H9 (cell line): ENCODE measurements at regions not wholly inside any gene's neighbourhood (a gene's known extent, or its start where the extent isn't known, plus 50 kb on each side); places are given as distances from the start of the nearest gene placed in this dataset.

Source experiments
- DNase-seq: peaks from one replicate; pipeline ENCODE4 v3.0.0-alpha.2; 2017
- H2AFZ ChIP-seq: one replicate; pipeline ENCODE4 v1.6.1; 2013; ENCODE audit warnings: mild to moderate bottlenecking, low read length, control low read depth, moderate library complexity
- H2AK5ac ChIP-seq: 2 replicates; pipeline ENCODE4 v1.6.1; 2013; ENCODE audit warnings: low read length, control low read depth, mixed read lengths; ENCODE audit not compliant: insufficient read length
- H2BK120ac ChIP-seq: one replicate; pipeline ENCODE4 v1.6.1; 2013; ENCODE audit warnings: low read depth, mild to moderate bottlenecking, low read length, control low read depth, inconsistent platforms; ENCODE audit not compliant: poor library complexity, severe bottlenecking
- H2BK12ac ChIP-seq: 2 replicates; pipeline ENCODE4 v1.6.1; 2013; ENCODE audit warnings: low read length, control low read depth, mixed read lengths, low read depth; ENCODE audit not compliant: insufficient read length
- H2BK15ac ChIP-seq: 2 replicates; pipeline ENCODE4 v1.6.1; 2013; ENCODE audit warnings: low read depth, low read length, control low read depth
- H2BK20ac ChIP-seq: one replicate; pipeline ENCODE4 v1.6.1; 2013; ENCODE audit warnings: low read depth, mild to moderate bottlenecking, low read length, control low read depth, inconsistent platforms; ENCODE audit not compliant: poor library complexity, severe bottlenecking
- H2BK5ac ChIP-seq: 2 replicates; pipeline ENCODE4 v1.6.1; 2013; ENCODE audit warnings: low read length, control low read depth, mixed read lengths; ENCODE audit not compliant: insufficient read length
- H3K14ac ChIP-seq: 2 replicates; pipeline ENCODE4 v1.6.1; 2013; ENCODE audit warnings: low read length, control low read depth; ENCODE audit not compliant: insufficient read depth
- H3K18ac ChIP-seq: 2 replicates; pipeline ENCODE4 v1.6.1; 2013; ENCODE audit warnings: low read depth, mild to moderate bottlenecking, mixed read lengths, low read length, control low read depth; ENCODE audit not compliant: insufficient read length
- H3K23ac ChIP-seq: 2 replicates; pipeline ENCODE4 v1.6.1; 2013; ENCODE audit warnings: low read length, control low read depth, mixed read lengths, low read depth; ENCODE audit not compliant: insufficient read length
- H3K23me2 ChIP-seq: 2 replicates; pipeline ENCODE4 v1.6.1; 2013; ENCODE audit warnings: low read depth, mild to moderate bottlenecking, mixed read lengths, low read length, control low read depth; ENCODE audit not compliant: insufficient read length, poor library complexity, severe bottlenecking
- H3K27ac ChIP-seq: 2 replicates; pipeline ENCODE4 v1.5.1; 2013; ENCODE audit warnings: low read length, control low read depth, mixed read lengths, low read depth; ENCODE audit not compliant: insufficient read length
- H3K27me3 ChIP-seq: 2 replicates; pipeline ENCODE4 v1.6.1; 2013; ENCODE audit warnings: low read length, control low read depth, inconsistent platforms; ENCODE audit not compliant: insufficient read depth
- H3K4ac ChIP-seq: 2 replicates; pipeline ENCODE4 v1.6.1; 2013; ENCODE audit warnings: low read depth, mild to moderate bottlenecking, control low read depth, inconsistent platforms, low read length, moderate library complexity
- H3K4me1 ChIP-seq: 2 replicates; pipeline ENCODE4 v1.6.1; 2013; ENCODE audit warnings: low read length, control low read depth, inconsistent platforms; ENCODE audit not compliant: insufficient read depth
- H3K4me2 ChIP-seq: 2 replicates; pipeline ENCODE4 v1.6.1; 2013; ENCODE audit warnings: low read length, control low read depth, mixed read lengths; ENCODE audit not compliant: insufficient read length, insufficient read depth
- H3K56ac ChIP-seq: 2 replicates; pipeline ENCODE4 v1.6.1; 2013; ENCODE audit warnings: low read depth, mild to moderate bottlenecking, mixed read lengths, low read length, control low read depth; ENCODE audit not compliant: insufficient read length
- H3K79me1 ChIP-seq: 2 replicates; pipeline ENCODE4 v1.6.1; 2013; ENCODE audit warnings: low read depth, mild to moderate bottlenecking, moderate library complexity, low read length, control low read depth, inconsistent platforms; ENCODE audit not compliant: insufficient read depth, poor library complexity, severe bottlenecking
- H3K79me2 ChIP-seq: 2 replicates; pipeline ENCODE4 v1.6.1; 2013; ENCODE audit warnings: low read length, control low read depth, inconsistent platforms; ENCODE audit not compliant: insufficient read depth
- H3K9ac ChIP-seq: 2 replicates; pipeline ENCODE4 v1.6.1; 2013; ENCODE audit warnings: low read length, control low read depth, mixed read lengths; ENCODE audit not compliant: insufficient read length; ENCODE audit errors: extremely low read depth
- H3K9me3 ChIP-seq: one replicate; pipeline ENCODE4 v1.6.1; 2013; ENCODE audit warnings: low read depth, low read length, inconsistent platforms; ENCODE audit not compliant: control insufficient read depth
- H3T11ph ChIP-seq: one replicate; pipeline ENCODE4 v1.6.1; 2013; ENCODE audit warnings: mild to moderate bottlenecking, low read length, control low read depth, inconsistent platforms
- H4K20me1 ChIP-seq: one replicate; pipeline ENCODE4 v1.6.1; 2013; ENCODE audit not compliant: control insufficient read depth, insufficient read length, insufficient read depth
- H4K5ac ChIP-seq: 2 replicates; pipeline ENCODE4 v1.6.1; 2013; ENCODE audit warnings: low read depth, mild to moderate bottlenecking, mixed read lengths, low read length, control low read depth; ENCODE audit not compliant: insufficient read length
- H4K8ac ChIP-seq: replicated peaks from 2 replicates; pipeline ENCODE4 v1.6.1; 2013; ENCODE audit warnings: low read length, control low read depth, mixed read lengths, low read depth; ENCODE audit not compliant: insufficient read length
- H4K91ac ChIP-seq: 2 replicates; pipeline ENCODE4 v1.6.1; 2013; ENCODE audit warnings: low read depth, mild to moderate bottlenecking, moderate library complexity, mixed read lengths, low read length, control low read depth; ENCODE audit not compliant: insufficient read length
- H3K27ac Mint-ChIP-seq, 3 experiments: 2 replicates in 2 of 3; 3 replicates in 1 of 3; pipeline ENCODE4 v1.8.0; 2020 to 2021; ENCODE audit warnings: mixed read lengths in 3 of 3, mild to moderate bottlenecking in 1 of 3, moderate library complexity in 1 of 3
- H3K27me3 Mint-ChIP-seq: 2 replicates; pipeline ENCODE4 v1.8.0; 2021; ENCODE audit warnings: low read depth, mild to moderate bottlenecking, moderate library complexity, mixed read lengths
- H3K36me3 Mint-ChIP-seq, 3 experiments: 2 replicates in 2 of 3; 3 replicates in 1 of 3; pipeline ENCODE4 v1.8.0; 2020 to 2021; ENCODE audit warnings: low read depth in 3 of 3, mixed read lengths in 3 of 3; ENCODE audit not compliant: insufficient read depth in 1 of 3
- H3K4me1 Mint-ChIP-seq, 2 experiments: 2 replicates each; pipeline ENCODE4 v1.8.0; 2020; ENCODE audit warnings: mixed read lengths in 2 of 2
- H3K4me3 Mint-ChIP-seq, 2 experiments: 2 replicates in 1 of 2; 3 replicates in 1 of 2; pipeline ENCODE4 v1.8.0; 2020 to 2021; ENCODE audit warnings: mild to moderate bottlenecking in 2 of 2, mixed read lengths in 2 of 2, moderate library complexity in 1 of 2
- H3K9me3 Mint-ChIP-seq, 2 experiments: 2 replicates in 1 of 2; 3 replicates in 1 of 2; pipeline ENCODE4 v1.8.0; 2020; ENCODE audit warnings: mild to moderate bottlenecking in 2 of 2, mixed read lengths in 2 of 2, moderate library complexity in 1 of 2
- WGBS: extraction: QIAGEN DNeasy Blood & Tissue Kit; methylation state at CpG from one replicate; pipeline ENCODE4 v1.1.7; 2013; ENCODE audit warnings: missing lambda C conversion rate, low lambda C conversion rate, mixed read lengths; ENCODE audit not compliant: insufficient read length; ENCODE audit errors: extremely low coverage; 5-methylcytosine and 5-hydroxymethylcytosine counted together
- TF ChIP-seq, protein P1 (sequence below): fragments of 200-600 bp; sonication (generic); conservative IDR thresholded peaks from 3 replicates; pipeline ENCODE4 v1.8.0; 2021; ENCODE audit warnings: antibody characterized with exemption, mild to moderate bottlenecking

- Histone ChIP-seq H3K18ac (no peak overlapping the region), H3K4me2 (no peak overlapping the region), H3K79me2 (no peaks in the 10 kb centered on the region), H3K4ac (no peak overlapping the region), H2BK120ac (no peak overlapping the region), H3K4me1 (no peaks in the 10 kb centered on the region), H3K23ac (no peak overlapping the region), H3T11ph (no peak overlapping the region), H3K56ac (no peak overlapping the region), H3K27ac (no peak overlapping the region), H2AK5ac (no peak overlapping the region), H4K91ac (no peak overlapping the region), H3K9me3 (no peaks in the 10 kb centered on the region), H4K5ac (no peak overlapping the region), H4K8ac (no peak overlapping the region), H3K14ac (no peak overlapping the region), H3K27me3 (no peaks in the 10 kb centered on the region), H3K79me1 (no peaks in the 10 kb centered on the region), H2BK15ac (no peak overlapping the region), H4K20me1 (no peaks in the 10 kb centered on the region), H2BK20ac (no peak overlapping the region), H2BK5ac (no peak overlapping the region), H2AFZ (no peak overlapping the region), H3K23me2 (no peaks in the 10 kb centered on the region), H3K9ac (no peak overlapping the region), H2BK12ac (no peak overlapping the region)
- H3K27me3 Mint-ChIP-seq, result no peaks in the 10 kb centered on the region
- H3K4me1 Mint-ChIP-seq, result 0 out of 4 replicates have a peak, but pooled peaks cover 0 to 2% of the 10 kb centered on the region in 2 experiments
- TF ChIP-seq, protein P1, sequence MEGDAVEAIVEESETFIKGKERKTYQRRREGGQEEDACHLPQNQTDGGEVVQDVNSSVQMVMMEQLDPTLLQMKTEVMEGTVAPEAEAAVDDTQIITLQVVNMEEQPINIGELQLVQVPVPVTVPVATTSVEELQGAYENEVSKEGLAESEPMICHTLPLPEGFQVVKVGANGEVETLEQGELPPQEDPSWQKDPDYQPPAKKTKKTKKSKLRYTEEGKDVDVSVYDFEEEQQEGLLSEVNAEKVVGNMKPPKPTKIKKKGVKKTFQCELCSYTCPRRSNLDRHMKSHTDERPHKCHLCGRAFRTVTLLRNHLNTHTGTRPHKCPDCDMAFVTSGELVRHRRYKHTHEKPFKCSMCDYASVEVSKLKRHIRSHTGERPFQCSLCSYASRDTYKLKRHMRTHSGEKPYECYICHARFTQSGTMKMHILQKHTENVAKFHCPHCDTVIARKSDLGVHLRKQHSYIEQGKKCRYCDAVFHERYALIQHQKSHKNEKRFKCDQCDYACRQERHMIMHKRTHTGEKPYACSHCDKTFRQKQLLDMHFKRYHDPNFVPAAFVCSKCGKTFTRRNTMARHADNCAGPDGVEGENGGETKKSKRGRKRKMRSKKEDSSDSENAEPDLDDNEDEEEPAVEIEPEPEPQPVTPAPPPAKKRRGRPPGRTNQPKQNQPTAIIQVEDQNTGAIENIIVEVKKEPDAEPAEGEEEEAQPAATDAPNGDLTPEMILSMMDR, result peak; percentile 77
- no CpG with 5 or more reads among the region's 6 CpGs for WGBS
- peaks cover 7 to 8% of the 10 kb centered on the region in 2 experiments; a peak in 4 of 5 replicates for H3K9me3 Mint-ChIP-seq
- H3K4me3 Mint-ChIP-seq, result no peak overlapping the region
- no peak for DNase-seq
- no peak overlapping the region for H3K27ac Mint-ChIP-seq
- H3K36me3 Mint-ChIP-seq, result no peaks in the 10 kb centered on the region
These were observed 53.3 kb upstream of the FAM169A start for GRCh38 chr5:74919487-74919886.
